DOHH2 (cell line): ENCODE measurements at regions not wholly inside any gene's neighbourhood (a gene's known extent, or its start where the extent isn't known, plus 50 kb on each side); places are given as distances from the start of the nearest gene placed in this dataset.

Source experiments
- H3F3A ChIP-seq: fragments of 200-600 bp; sonication (generic), shearing (Covaris generic); 2 replicates; pipeline ENCODE4 v1.6.0; 2016; ENCODE audit warnings: antibody characterized with exemption, mild to moderate bottlenecking; ENCODE audit not compliant: control insufficient read depth, insufficient read depth
- H3K27ac ChIP-seq: fragments of 200-600 bp; sonication (generic); 2 replicates; pipeline ENCODE4 v1.5.1; 2014; ENCODE audit warnings: low read depth, mild to moderate bottlenecking, low read length, moderate library complexity
- H3K27me3 ChIP-seq: fragments of 200-600 bp; sonication (generic); 2 replicates; pipeline ENCODE4 v1.6.1; 2014; ENCODE audit warnings: mild to moderate bottlenecking, low read length, mixed read lengths; ENCODE audit not compliant: control insufficient read depth
- H3K36me3 ChIP-seq: fragments of 200-600 bp; sonication (generic); 2 replicates; pipeline ENCODE4 v1.6.1; 2014; ENCODE audit warnings: mild to moderate bottlenecking, low read length, moderate library complexity, mixed read lengths; ENCODE audit not compliant: control insufficient read depth
- H3K4me1 ChIP-seq: fragments of 200-600 bp; sonication (generic); 2 replicates; pipeline ENCODE4 v1.6.1; 2014; ENCODE audit warnings: mild to moderate bottlenecking, low read length, mixed read lengths; ENCODE audit not compliant: control insufficient read depth
- H3K4me2 ChIP-seq: fragments of 200-600 bp; sonication (generic); 2 replicates; pipeline ENCODE4 v1.6.0; 2014; ENCODE audit warnings: mild to moderate bottlenecking, low read length, moderate library complexity
- H3K4me3 ChIP-seq: fragments of 200-600 bp; sonication (generic); 2 replicates; pipeline ENCODE4 v1.5.1; 2014; ENCODE audit warnings: mild to moderate bottlenecking, low read length, mixed read lengths
- H3K79me2 ChIP-seq: fragments of 200-600 bp; sonication (generic); 2 replicates; pipeline ENCODE4 v1.6.1; 2014; ENCODE audit warnings: mild to moderate bottlenecking, low read length, mixed read lengths; ENCODE audit not compliant: control insufficient read depth
- H3K9me2 ChIP-seq: fragments of 200-600 bp; sonication (generic); replicated peaks from 2 replicates; pipeline ENCODE4 v1.6.1; 2014; ENCODE audit warnings: mild to moderate bottlenecking, low read length, mixed read lengths; ENCODE audit not compliant: control insufficient read depth
- H3K9me3 ChIP-seq: fragments of 200-600 bp; sonication (generic); 2 replicates; pipeline ENCODE4 v1.6.1; 2014; ENCODE audit warnings: antibody characterized with exemption, low read length, mixed read lengths; ENCODE audit not compliant: control insufficient read depth, insufficient read depth
- H4K20me1 ChIP-seq: fragments of 200-600 bp; sonication (generic); 2 replicates; pipeline ENCODE4 v1.6.0; 2014; ENCODE audit warnings: low read depth, mild to moderate bottlenecking, antibody characterized with exemption, low read length, moderate library complexity; ENCODE audit not compliant: control insufficient read depth, insufficient read depth
- CTCF ChIP-seq: fragments of 200-600 bp; sonication (generic); IDR thresholded peaks from one replicate; pipeline ENCODE4 v1.5.1; 2014; ENCODE audit warnings: antibody characterized with exemption, mild to moderate bottlenecking, low read depth, low read length; ENCODE audit not compliant: poor library complexity, severe bottlenecking
- EZH2phosphoT487 ChIP-seq: fragments of 200-600 bp; sonication (generic); IDR thresholded peaks from 2 replicates; pipeline ENCODE4 v1.6.1; 2017; ENCODE audit warnings: borderline replicate concordance, mild to moderate bottlenecking, antibody characterized with exemption, low read length, moderate library complexity, mixed read lengths

DNA sequence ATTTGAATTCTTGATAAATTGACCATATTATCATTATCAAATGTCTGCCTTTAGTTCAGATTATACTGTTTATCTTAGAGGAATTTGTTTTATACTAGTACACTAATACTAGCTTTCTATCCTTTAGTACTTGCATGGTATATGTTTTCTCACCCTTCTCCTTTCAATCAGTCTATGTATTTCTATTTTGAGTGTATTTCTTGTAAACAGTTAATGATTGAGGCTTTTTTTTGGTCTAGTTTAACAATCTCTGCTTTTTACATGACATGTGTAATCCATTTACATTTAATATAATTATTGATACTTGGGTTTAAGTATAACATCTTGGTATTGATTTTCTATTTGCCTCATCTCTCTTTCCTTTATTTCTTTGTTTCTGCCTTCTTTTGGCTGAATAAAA, 224.9 kb downstream of the CENPF start:
- no peak overlapping the region for H3K4me2 ChIP-seq
- no peaks in the 10 kb centered on the region for H3K9me2 ChIP-seq
- H4K20me1 ChIP-seq: no peaks in the 10 kb centered on the region
- no peaks in the 10 kb centered on the region for H3F3A ChIP-seq
- no peaks in the 10 kb centered on the region for H3K36me3 ChIP-seq
- H3K27ac ChIP-seq: no peak overlapping the region
- no peak overlapping the region for H3K4me3 ChIP-seq
- no peaks in the 10 kb centered on the region for H3K9me3 ChIP-seq
- no peaks in the 10 kb centered on the region for H3K79me2 ChIP-seq
- H3K4me1 ChIP-seq: no peaks in the 10 kb centered on the region
- TF ChIP-seq CTCF: no peak
- TF ChIP-seq EZH2phosphoT487: no peak
- H3K27me3 ChIP-seq: no peaks in the 10 kb centered on the region

- H3K79me2 ChIP-seq: no peaks in the 10 kb centered on the region
- TF ChIP-seq EZH2phosphoT487: no peak
Measured at GRCh38 chr1:214830941-214831340, 227.9 kb downstream of the CENPF start.

DNA sequence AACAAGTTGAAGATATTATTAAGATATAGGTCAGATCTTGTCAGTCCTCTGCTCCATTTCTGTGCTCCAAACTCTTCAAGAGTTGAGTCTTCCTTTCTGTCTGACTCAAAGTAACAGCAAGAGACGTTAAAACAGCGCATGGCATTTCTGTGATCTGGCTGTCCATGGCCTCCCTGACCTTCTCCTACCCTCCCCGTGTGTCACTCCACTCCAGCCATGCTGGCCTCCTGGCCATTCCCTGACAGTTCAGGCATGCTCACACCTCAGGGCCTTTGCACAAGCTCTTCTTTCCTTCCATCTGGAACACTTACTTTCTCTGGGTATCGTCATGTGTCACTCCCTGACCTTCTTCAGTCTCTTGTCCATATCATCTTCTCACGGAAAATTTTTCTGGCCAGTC, 229.0 kb downstream of the CENPF start:
- no peaks in the 10 kb centered on the region for H4K20me1 ChIP-seq
- H3K4me3 ChIP-seq: no peak overlapping the region
- H3K27ac ChIP-seq: no peak overlapping the region
- no peaks in the 10 kb centered on the region for H3K79me2 ChIP-seq
- no peaks in the 10 kb centered on the region for H3K27me3 ChIP-seq
- no peaks in the 10 kb centered on the region for H3K9me2 ChIP-seq
- H3K4me2 ChIP-seq: no peak overlapping the region
- no peaks in the 10 kb centered on the region for H3K4me1 ChIP-seq
- H3K9me3 ChIP-seq: no peaks in the 10 kb centered on the region
- TF ChIP-seq CTCF (no peak), EZH2phosphoT487 (no peak)
- H3K36me3 ChIP-seq: no peaks in the 10 kb centered on the region
- H3F3A ChIP-seq: no peaks in the 10 kb centered on the region

More at GRCh38 chr1:214830941-214831340, 227.9 kb downstream of the CENPF start:
- Histone ChIP-seq H3K9me2 (no peaks in the 10 kb centered on the region), H3K4me1 (no peaks in the 10 kb centered on the region), H3K4me2 (no peak overlapping the region), H3K27ac (no peak overlapping the region), H3K4me3 (no peak overlapping the region), H3F3A (no peaks in the 10 kb centered on the region), H4K20me1 (no peaks in the 10 kb centered on the region), H3K36me3 (no peaks in the 10 kb centered on the region), H3K9me3 (no peaks in the 10 kb centered on the region), H3K27me3 (no peaks in the 10 kb centered on the region)

DNA sequence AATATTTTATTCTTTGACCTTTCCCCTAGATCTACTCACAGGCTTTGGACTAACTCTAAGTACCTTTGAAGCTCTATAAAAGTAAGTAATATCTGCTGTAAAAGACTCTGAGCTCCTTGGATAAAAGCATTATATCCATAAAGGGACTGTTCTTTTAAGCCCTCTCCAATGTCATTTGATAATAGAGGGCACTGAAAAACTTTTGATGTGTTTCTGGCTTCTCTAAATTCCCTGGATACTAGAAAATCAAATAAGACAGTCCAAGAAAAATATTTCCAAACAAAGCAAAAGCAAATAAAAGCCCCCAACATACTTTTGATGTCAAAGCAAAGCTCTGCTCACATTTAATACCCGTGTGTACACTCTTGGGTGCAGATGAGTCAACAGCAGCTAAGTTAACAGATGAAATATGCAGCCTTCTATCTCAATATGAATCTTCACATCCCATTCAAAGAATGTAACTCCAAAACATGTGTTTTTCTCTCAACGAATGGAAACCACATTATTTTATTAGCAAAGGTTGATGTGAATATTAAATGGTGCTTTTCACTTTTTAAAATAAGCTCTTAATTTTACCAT, 230.3 kb downstream of the CENPF start:
- Histone ChIP-seq H3F3A (no peaks in the 10 kb centered on the region), H3K4me3 (no peak overlapping the region), H3K36me3 (no peaks in the 10 kb centered on the region), H3K4me1 (no peaks in the 10 kb centered on the region), H3K4me2 (no peak overlapping the region), H3K9me3 (no peaks in the 10 kb centered on the region), H3K79me2 (no peaks in the 10 kb centered on the region), H4K20me1 (no peaks in the 10 kb centered on the region), H3K27me3 (no peaks in the 10 kb centered on the region), H3K9me2 (no peaks in the 10 kb centered on the region), H3K27ac (no peak overlapping the region)
- TF ChIP-seq CTCF (no peak), EZH2phosphoT487 (no peak)
